HEK293T (cell line): ENCODE measurements at regions not wholly inside any gene's neighbourhood (a gene's known extent, or its start where the extent isn't known, plus 50 kb on each side); places are given as distances from the start of the nearest gene placed in this dataset.

ENCODE experiments used
- ARNT ChIP-seq: fragments of 450-650 bp; IDR thresholded peaks from 2 replicates; pipeline ENCODE4 v1.6.1; 2017; ENCODE audit warnings: mild to moderate bottlenecking
- ELF4 ChIP-seq: fragments of 450-650 bp; IDR thresholded peaks from 2 replicates; pipeline ENCODE4 v1.6.1; 2017; ENCODE audit warnings: antibody characterized with exemption
- FOXA1 ChIP-seq: fragments of 450-650 bp; IDR thresholded peaks from 2 replicates; pipeline ENCODE4 v1.6.1; 2016; ENCODE audit warnings: mild to moderate bottlenecking
- FOXK2 ChIP-seq: fragments of 450-650 bp; IDR thresholded peaks from 2 replicates; pipeline ENCODE4 v1.6.1; 2016; ENCODE audit warnings: mild to moderate bottlenecking
- FOXM1 ChIP-seq: fragments of 450-650 bp; IDR thresholded peaks from 2 replicates; pipeline ENCODE4 v1.6.1; 2017; ENCODE audit warnings: mild to moderate bottlenecking, borderline replicate concordance
- HDGF ChIP-seq: fragments of 450-650 bp; IDR thresholded peaks from 2 replicates; pipeline ENCODE4 v1.6.1; 2017; ENCODE audit warnings: antibody characterized with exemption, borderline replicate concordance
- PKNOX1 ChIP-seq: fragments of 450-650 bp; IDR thresholded peaks from 2 replicates; pipeline ENCODE4 v1.6.1; 2016
- SP1 ChIP-seq: fragments of 450-650 bp; IDR thresholded peaks from 2 replicates; pipeline ENCODE4 v1.6.1; 2017
- SUZ12 ChIP-seq: fragments of 450-650 bp; IDR thresholded peaks from 2 replicates; pipeline ENCODE4 v1.6.1; 2016; ENCODE audit warnings: mild to moderate bottlenecking
- ZNF384 ChIP-seq: fragments of 450-650 bp; IDR thresholded peaks from 2 replicates; pipeline ENCODE4 v1.6.1; 2016

DNA sequence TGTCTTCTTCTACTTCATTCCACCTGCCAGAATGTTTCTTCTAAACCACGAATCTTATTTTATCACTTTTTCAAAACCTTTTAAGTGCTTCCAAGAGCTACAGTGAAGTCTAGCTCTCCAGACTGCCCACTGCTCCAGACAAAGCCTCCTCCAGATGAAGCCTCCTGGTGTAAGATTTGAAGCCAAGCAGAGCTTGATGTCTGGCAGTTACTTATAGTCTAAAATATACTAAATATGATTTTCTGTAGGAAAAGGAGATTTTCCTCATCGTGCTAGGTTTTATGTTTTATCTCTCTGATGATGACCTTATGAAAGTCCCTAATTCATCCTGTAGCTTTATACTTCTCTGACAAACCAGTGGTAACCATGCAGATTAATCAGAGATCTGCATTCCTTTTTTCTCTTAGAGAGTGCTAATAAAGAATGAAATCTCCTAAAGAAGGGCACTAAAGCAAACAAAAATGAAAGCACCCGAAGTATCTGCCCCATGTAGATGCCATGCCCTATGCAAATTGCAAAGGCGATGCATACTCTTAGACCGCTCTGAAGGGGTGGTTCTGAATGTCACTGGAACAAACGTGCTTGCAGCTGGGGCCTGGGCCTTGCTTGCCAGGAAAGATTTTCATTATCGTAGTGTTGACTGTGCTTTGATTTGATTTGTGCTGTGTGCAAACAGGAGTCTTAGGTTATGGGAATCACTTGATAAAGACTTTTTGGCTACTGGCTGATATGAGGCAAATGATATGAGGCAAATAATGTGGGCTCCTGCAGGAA is 314.2 kb downstream of the PID1 start:
- no peak for TF ChIP-seq PKNOX1
- no peak for TF ChIP-seq FOXA1
- no peak for TF ChIP-seq SP1
- no peak for TF ChIP-seq ZNF384
- TF ChIP-seq SUZ12: no peak
- TF ChIP-seq HDGF: no peak
- TF ChIP-seq FOXK2: no peak
- TF ChIP-seq ARNT: no peak
- TF ChIP-seq FOXM1: no peak
- TF ChIP-seq ELF4: no peak
